NCI-H2227 (cell line): ENCODE measurements at regions not wholly inside any gene's neighbourhood (a gene's known extent, or its start where the extent isn't known, plus 50 kb on each side); places are given as distances from the start of the nearest gene placed in this dataset.
A peak's percentile ranks its signal among the peaks of the same experiment; 100 is the strongest.

Source experiments
- DNase-seq: peaks from one replicate; lab custom pipeline; 2025; ENCODE audit not compliant: unreplicated experiment; lab: John Stamatoyannopoulos, UW

- no peak for DNase-seq
Observed at GRCh38 chr2:60329225-60329624, 224.2 kb downstream of the BCL11A start.

- DNase-seq: no peak
Observed at GRCh38 chr2:60324536-60324935, 228.9 kb downstream of the BCL11A start.

GRCh38 chr2:60321816-60322215, 231.6 kb downstream of the BCL11A start:
- no peak for DNase-seq

- DNase-seq: peak; percentile 56
Observed at GRCh38 chr2:60320724-60321123, 232.7 kb downstream of the BCL11A start.

- no peak for DNase-seq
Observed at GRCh38 chr2:60319031-60319547, 234.4 kb downstream of the BCL11A start.

GRCh38 chr2:60318544-60318943, 234.9 kb downstream of the BCL11A start:
- DNase-seq: no peak

- DNase-seq: no peak
Observed at GRCh38 chr2:60317844-60318243, 235.6 kb downstream of the BCL11A start.

GRCh38 chr2:60317034-60317386, 236.4 kb downstream of the BCL11A start:
- DNase-seq: no peak

- peak; percentile 46 for DNase-seq
Observed at GRCh38 chr2:60316381-60317033, 236.9 kb downstream of the BCL11A start.

- no peak for DNase-seq
Observed at GRCh38 chr2:60313470-60314172, 239.8 kb downstream of the BCL11A start.

GRCh38 chr2:60312618-60313017, 240.8 kb downstream of the BCL11A start:
- no peak for DNase-seq

GRCh38 chr2:60311524-60311923, 241.9 kb downstream of the BCL11A start:
- DNase-seq: no peak

GRCh38 chr2:60309941-60310660, 243.4 kb downstream of the BCL11A start:
- DNase-seq: no peak

GRCh38 chr2:60309336-60309735, 244.1 kb downstream of the BCL11A start:
- no peak for DNase-seq

- DNase-seq: peak; percentile 87
Observed at GRCh38 chr2:60306267-60306861, 247.1 kb downstream of the BCL11A start.

GRCh38 chr2:60303680-60304079, 249.8 kb downstream of the BCL11A start:
- no peak for DNase-seq

GRCh38 chr2:60302377-60303126, 250.9 kb downstream of the BCL11A start:
- no peak for DNase-seq

- no peak for DNase-seq
Observed at GRCh38 chr2:60301726-60302125, 251.7 kb downstream of the BCL11A start.

GRCh38 chr2:60299179-60299578, 254.3 kb downstream of the BCL11A start:
- DNase-seq: no peak

GRCh38 chr2:60298006-60298696, 255.3 kb downstream of the BCL11A start:
- DNase-seq: no peak
